HG02885 (cell line): ENCODE measurements at regions not wholly inside any gene's neighbourhood (a gene's known extent, or its start where the extent isn't known, plus 50 kb on each side); places are given as distances from the start of the nearest gene placed in this dataset.
"Not testable (repeated sequence)": the region's sequence is repeated elsewhere in the genome, so short reads cannot be mapped to it uniquely, and the experiment has no call there.

Experiments used
- ATAC-seq: cut with Tn5 transposase; IDR thresholded peaks from one replicate; pipeline ENCODE4 v1.9.1; 2021; ENCODE audit warnings: mild to moderate bottlenecking; ENCODE audit not compliant: unreplicated experiment, poor library complexity

- peak; percentile 75 for ATAC-seq
Observed at GRCh38 chr14:106417224-106418049, 891.1 kb downstream of the TMEM121 start.

GRCh38 chr14:106419376-106419965 lies 893.1 kb downstream of the TMEM121 start:
- no peak for ATAC-seq

GRCh38 chr14:106421431-106422033 lies 895.1 kb downstream of the TMEM121 start:
- ATAC-seq, result peak; percentile 49

- no peak for ATAC-seq
Observed at GRCh38 chr14:106422066-106422465, 895.7 kb downstream of the TMEM121 start.

GRCh38 chr14:106425150-106425549 lies 898.8 kb downstream of the TMEM121 start:
- not testable (repeated sequence) for ATAC-seq

GRCh38 chr14:106436310-106436905 lies 910.0 kb downstream of the TMEM121 start:
- no peak for ATAC-seq

GRCh38 chr14:106442857-106443256 lies 916.5 kb downstream of the TMEM121 start:
- ATAC-seq, result no peak

GRCh38 chr14:106455026-106455425 lies 928.6 kb downstream of the TMEM121 start:
- no peak for ATAC-seq

- ATAC-seq, result no peak
Observed at GRCh38 chr14:106459971-106460730, 933.8 kb downstream of the TMEM121 start.

GRCh38 chr14:106460916-106461315 lies 934.5 kb downstream of the TMEM121 start:
- no peak for ATAC-seq

GRCh38 chr14:106466483-106466882 lies 940.1 kb downstream of the TMEM121 start:
- not testable (repeated sequence) for ATAC-seq

GRCh38 chr14:106468869-106469268 lies 942.5 kb downstream of the TMEM121 start:
- ATAC-seq, result not testable (repeated sequence)

- not testable (repeated sequence) for ATAC-seq
Observed at GRCh38 chr14:106470028-106470427, 943.6 kb downstream of the TMEM121 start.

- not testable (repeated sequence) for ATAC-seq
Observed at GRCh38 chr14:106474261-106475028, 948.1 kb downstream of the TMEM121 start.

- ATAC-seq, result not testable (repeated sequence)
Observed at GRCh38 chr14:106475214-106475613, 948.8 kb downstream of the TMEM121 start.

- ATAC-seq, result not testable (repeated sequence)
Observed at GRCh38 chr14:106477600-106477999, 951.2 kb downstream of the TMEM121 start.

GRCh38 chr14:106480287-106480686 lies 953.9 kb downstream of the TMEM121 start:
- not testable (repeated sequence) for ATAC-seq

GRCh38 chr14:106482213-106482612 lies 955.8 kb downstream of the TMEM121 start:
- not testable (repeated sequence) for ATAC-seq

- no peak for ATAC-seq
Observed at GRCh38 chr14:106487600-106487999, 961.2 kb downstream of the TMEM121 start.
